CD4-positive, CD25-positive, alpha-beta regulatory T cell (primary cell): ENCODE measurements at regions not wholly inside any gene's neighbourhood (a gene's known extent, or its start where the extent isn't known, plus 50 kb on each side); places are given as distances from the start of the nearest gene placed in this dataset.

Experiments used
- ATAC-seq, 2 donors: fragments of 150-1000 bp; cut with Tn5 transposase; one replicate each; pipeline ENCODE4 v1.10.0; 2021; ENCODE audit warnings: low read depth in 2 of 2, moderate number of reproducible peaks in 2 of 2, moderate library complexity in 1 of 2
- DNase-seq, 3 donors: peaks; one replicate each; pipeline versions ENCODE4 v3.0.0 to v3.0.0-alpha.2; 2012 to 2022; ENCODE audit warnings: mixed read lengths in 1 of 3
- H3K27ac ChIP-seq: one replicate; pipeline ENCODE4 v1.7.0; 2013; ENCODE audit warnings: mild to moderate bottlenecking, low read length; ENCODE audit not compliant: insufficient read depth, poor library complexity, severe bottlenecking
- H3K27me3 ChIP-seq: one replicate; pipeline ENCODE4 v1.7.0; 2013; ENCODE audit warnings: low read length; ENCODE audit not compliant: control insufficient read depth, insufficient read depth
- H3K36me3 ChIP-seq: one replicate; pipeline ENCODE4 v1.7.0; 2013; ENCODE audit warnings: mild to moderate bottlenecking, low read length, moderate library complexity; ENCODE audit not compliant: control insufficient read depth, insufficient read depth
- H3K4me1 ChIP-seq: 2 replicates; pipeline ENCODE4 v1.7.0; 2013; ENCODE audit warnings: mild to moderate bottlenecking, low read length; ENCODE audit not compliant: insufficient read depth, control insufficient read depth, poor library complexity, severe bottlenecking
- H3K4me3 ChIP-seq: one replicate; pipeline ENCODE4 v1.7.0; 2013; ENCODE audit warnings: low read depth, mild to moderate bottlenecking, low read length, moderate library complexity
- H3K9me3 ChIP-seq, 2 experiments: 1 replicate in 1 of 2; 2 replicates in 1 of 2; pipeline ENCODE4 v1.7.0; 2013; ENCODE audit warnings: low read length in 2 of 2, mild to moderate bottlenecking in 1 of 2, moderate library complexity in 1 of 2; ENCODE audit not compliant: control insufficient read depth in 2 of 2
- H3K27ac Mint-ChIP-seq, 3 donors: one replicate each; pipeline ENCODE4 v1.8.0; 2020 to 2022; ENCODE audit warnings: mild to moderate bottlenecking in 3 of 3, mixed read lengths in 3 of 3, moderate library complexity in 2 of 3
- H3K27me3 Mint-ChIP-seq: one replicate; pipeline ENCODE4 v1.8.0; 2022; ENCODE audit warnings: mild to moderate bottlenecking, mixed read lengths
- H3K36me3 Mint-ChIP-seq: one replicate; pipeline ENCODE4 v1.8.0; 2020; ENCODE audit warnings: mixed read lengths
- H3K4me1 Mint-ChIP-seq, 4 donors: one replicate each; pipeline ENCODE4 v1.8.0; 2020 to 2022; ENCODE audit warnings: mixed read lengths in 4 of 4, mild to moderate bottlenecking in 1 of 4
- H3K4me3 Mint-ChIP-seq, 4 donors: one replicate each; pipeline ENCODE4 v1.8.0; 2020 to 2022; ENCODE audit warnings: mild to moderate bottlenecking in 4 of 4, mixed read lengths in 4 of 4, moderate library complexity in 3 of 4
- H3K9me3 Mint-ChIP-seq, 7 donors: one replicate each; pipeline ENCODE4 v1.8.0; 2020 to 2022; ENCODE audit warnings: mixed read lengths in 7 of 7, mild to moderate bottlenecking in 3 of 7, moderate library complexity in 2 of 7

- no peaks in the 10 kb centered on the region for H3K4me1 ChIP-seq
- DNase-seq (no peak), ATAC-seq (no peak)
- no peak overlapping the region for H3K27ac ChIP-seq
- no peaks in the 10 kb centered on the region for H3K36me3 ChIP-seq
- H3K9me3 ChIP-seq, result no peaks in the 10 kb centered on the region
- H3K36me3 Mint-ChIP-seq, result no peaks in the 10 kb centered on the region
- no peak overlapping the region for H3K4me3 Mint-ChIP-seq
- H3K27me3 Mint-ChIP-seq, result peaks cover 10% of the 10 kb centered on the region
- H3K9me3 Mint-ChIP-seq, result no peaks in the 10 kb centered on the region
- no peaks in the 10 kb centered on the region for H3K27me3 ChIP-seq
- no peaks in the 10 kb centered on the region for H3K4me1 Mint-ChIP-seq
- H3K27ac Mint-ChIP-seq, result no peak overlapping the region
- H3K4me3 ChIP-seq, result no peak overlapping the region
Measured at GRCh38 chr15:62962101-62962995, 80.2 kb upstream of the TPM1 start.

GRCh38 chr15:62964251-62964650 lies 78.3 kb upstream of the TPM1 start:
- no peak overlapping the region for H3K4me3 ChIP-seq
- Mint-ChIP-seq H3K27me3 (peaks cover 5% of the 10 kb centered on the region), H3K36me3 (no peaks in the 10 kb centered on the region), H3K27ac (no peak overlapping the region), H3K4me1 (no peaks in the 10 kb centered on the region), H3K4me3 (no peak overlapping the region), H3K9me3 (no peaks in the 10 kb centered on the region)
- no peaks in the 10 kb centered on the region for H3K36me3 ChIP-seq
- H3K4me1 ChIP-seq, result no peaks in the 10 kb centered on the region
- ATAC-seq (no peak), DNase-seq (no peak)
- no peaks in the 10 kb centered on the region for H3K9me3 ChIP-seq
- H3K27ac ChIP-seq, result no peak overlapping the region
- no peaks in the 10 kb centered on the region for H3K27me3 ChIP-seq

GRCh38 chr15:62966294-62967078 lies 76.1 kb upstream of the TPM1 start:
- peaks cover 5% of the 10 kb centered on the region for H3K27me3 Mint-ChIP-seq
- DNase-seq (no peak), ATAC-seq (no peak)
- H3K36me3 ChIP-seq, result no peaks in the 10 kb centered on the region
- H3K36me3 Mint-ChIP-seq, result no peaks in the 10 kb centered on the region
- H3K27ac ChIP-seq, result no peak overlapping the region
- peaks cover 3% of the 10 kb centered on the region for H3K27me3 ChIP-seq
- H3K27ac Mint-ChIP-seq, result no peak overlapping the region
- H3K9me3 ChIP-seq, result no peaks in the 10 kb centered on the region
- no peaks in the 10 kb centered on the region for H3K4me1 ChIP-seq
- no peak overlapping the region for H3K4me3 ChIP-seq
- no peak overlapping the region for H3K4me3 Mint-ChIP-seq
- peaks cover 0 to 3% (median 0%) of the 10 kb centered on the region in 4 donors for H3K4me1 Mint-ChIP-seq
- peaks cover 0 to 2% (median 0%) of the 10 kb centered on the region in 7 donors for H3K9me3 Mint-ChIP-seq

- Histone ChIP-seq H3K9me3 (no peaks in the 10 kb centered on the region), H3K4me3 (no peak overlapping the region), H3K27ac (no peak overlapping the region), H3K36me3 (no peaks in the 10 kb centered on the region), H3K4me1 (no peaks in the 10 kb centered on the region), H3K27me3 (peaks cover 8% of the 10 kb centered on the region)
- Mint-ChIP-seq H3K4me1 (peaks cover 0 to 3% (median 0%) of the 10 kb centered on the region in 4 donors), H3K27me3 (peaks cover 13% of the 10 kb centered on the region), H3K9me3 (peaks cover 0 to 2% (median 0%) of the 10 kb centered on the region in 7 donors), H3K4me3 (no peak overlapping the region), H3K27ac (no peak overlapping the region), H3K36me3 (no peaks in the 10 kb centered on the region)
- DNase-seq (no peak), ATAC-seq (no peak)
Measured at GRCh38 chr15:62968699-62969098, 73.8 kb upstream of the TPM1 start.

- Histone ChIP-seq H3K27ac (no peak overlapping the region), H3K36me3 (no peaks in the 10 kb centered on the region), H3K4me3 (no peak overlapping the region), H3K27me3 (peaks cover 10% of the 10 kb centered on the region), H3K4me1 (no peaks in the 10 kb centered on the region), H3K9me3 (no peaks in the 10 kb centered on the region)
- H3K36me3 Mint-ChIP-seq, result no peaks in the 10 kb centered on the region
- H3K9me3 Mint-ChIP-seq, result peaks cover 0 to 2% (median 0%) of the 10 kb centered on the region in 7 donors
- peaks cover 0 to 3% (median 0%) of the 10 kb centered on the region in 4 donors for H3K4me1 Mint-ChIP-seq
- DNase-seq (no peak), ATAC-seq (no peak)
- H3K4me3 Mint-ChIP-seq, result no peak overlapping the region
- H3K27ac Mint-ChIP-seq, result no peak overlapping the region
- peaks cover 13% of the 10 kb centered on the region for H3K27me3 Mint-ChIP-seq
Measured at GRCh38 chr15:62969442-62970089, 73.0 kb upstream of the TPM1 start.

- Mint-ChIP-seq H3K4me1 (peaks cover 0 to 3% (median 0%) of the 10 kb centered on the region in 4 donors), H3K9me3 (peaks cover 0 to 2% (median 0%) of the 10 kb centered on the region in 7 donors), H3K4me3 (no peak overlapping the region), H3K27ac (no peak overlapping the region), H3K36me3 (no peaks in the 10 kb centered on the region), H3K27me3 (peaks cover 8% of the 10 kb centered on the region)
- no peak overlapping the region for H3K4me3 ChIP-seq
- H3K9me3 ChIP-seq, result no peaks in the 10 kb centered on the region
- peaks cover 10% of the 10 kb centered on the region for H3K27me3 ChIP-seq
- H3K27ac ChIP-seq, result no peak overlapping the region
- no peak for ATAC-seq
- no peak for DNase-seq
- H3K36me3 ChIP-seq, result no peaks in the 10 kb centered on the region
- H3K4me1 ChIP-seq, result no peaks in the 10 kb centered on the region
Measured at GRCh38 chr15:62972814-62973213, 69.7 kb upstream of the TPM1 start.

- no peaks in the 10 kb centered on the region for H3K4me1 ChIP-seq
- H3K9me3 ChIP-seq, result no peaks in the 10 kb centered on the region
- Mint-ChIP-seq H3K9me3 (peaks cover 0 to 1% (median 0%) of the 10 kb centered on the region in 7 donors), H3K27me3 (peaks cover 8% of the 10 kb centered on the region), H3K36me3 (no peaks in the 10 kb centered on the region), H3K4me3 (no peak overlapping the region), H3K27ac (no peak overlapping the region), H3K4me1 (no peaks in the 10 kb centered on the region)
- H3K36me3 ChIP-seq, result no peaks in the 10 kb centered on the region
- ATAC-seq (no peak), DNase-seq (no peak)
- peaks cover 7% of the 10 kb centered on the region for H3K27me3 ChIP-seq
- no peak overlapping the region for H3K4me3 ChIP-seq
- H3K27ac ChIP-seq, result no peak overlapping the region
Measured at GRCh38 chr15:62975515-62975914, 67.0 kb upstream of the TPM1 start.
